Activated T-helper 17 cell treated with anti-CD3 and anti-CD28 coated beads, Interleukin-2, amount 50 U/mL, for 72 hours (primary cell): ENCODE measurements at regions not wholly inside any gene's neighbourhood (a gene's known extent, or its start where the extent isn't known, plus 50 kb on each side); places are given as distances from the start of the nearest gene placed in this dataset.

Source experiments
- ATAC-seq: fragments of 150-1000 bp; cut with Tn5 transposase; replicated peaks from 2 replicates; pipeline ENCODE4 v1.10.0; 2021; ENCODE audit warnings: mild to moderate bottlenecking, moderate library complexity
- H3K27ac Mint-ChIP-seq: one replicate; pipeline ENCODE4 v1.8.0; 2022; ENCODE audit warnings: mixed read lengths
- H3K27me3 Mint-ChIP-seq: one replicate; pipeline ENCODE4 v1.8.0; 2022; ENCODE audit warnings: mixed read lengths
- H3K36me3 Mint-ChIP-seq: one replicate; pipeline ENCODE4 v1.8.0; 2022; ENCODE audit warnings: low read depth, mild to moderate bottlenecking, mixed read lengths
- H3K4me1 Mint-ChIP-seq: one replicate; pipeline ENCODE4 v1.8.0; 2022; ENCODE audit warnings: mixed read lengths
- H3K4me3 Mint-ChIP-seq: one replicate; pipeline ENCODE4 v1.8.0; 2022; ENCODE audit warnings: mild to moderate bottlenecking, mixed read lengths
- H3K9me3 Mint-ChIP-seq: one replicate; pipeline ENCODE4 v1.8.0; 2022; ENCODE audit warnings: mixed read lengths

GRCh38 chr12:46509135-46509534 is 136.6 kb upstream of the SLC38A2 start:
- Mint-ChIP-seq H3K9me3 (peaks cover 30% of the 10 kb centered on the region), H3K27me3 (no peaks in the 10 kb centered on the region), H3K4me3 (no peak overlapping the region), H3K36me3 (no peaks in the 10 kb centered on the region), H3K27ac (no peak overlapping the region), H3K4me1 (peaks cover 13% of the 10 kb centered on the region)
- ATAC-seq, result no peak

GRCh38 chr12:46508651-46509050 is 136.1 kb upstream of the SLC38A2 start:
- ATAC-seq, result no peak
- Mint-ChIP-seq H3K4me1 (peaks cover 8% of the 10 kb centered on the region), H3K27me3 (no peaks in the 10 kb centered on the region), H3K36me3 (no peaks in the 10 kb centered on the region), H3K27ac (no peak overlapping the region), H3K4me3 (no peak overlapping the region), H3K9me3 (peaks cover 30% of the 10 kb centered on the region)

- no peak overlapping the region for H3K4me3 Mint-ChIP-seq
- H3K4me1 Mint-ChIP-seq, result peaks cover 3% of the 10 kb centered on the region
- no peaks in the 10 kb centered on the region for H3K36me3 Mint-ChIP-seq
- peaks cover 30% of the 10 kb centered on the region for H3K9me3 Mint-ChIP-seq
- ATAC-seq, result peak; percentile 71
- no peaks in the 10 kb centered on the region for H3K27me3 Mint-ChIP-seq
- no peak overlapping the region for H3K27ac Mint-ChIP-seq
These were observed 135.2 kb upstream of the SLC38A2 start for GRCh38 chr12:46507766-46508165.

- Mint-ChIP-seq H3K9me3 (peaks cover 30% of the 10 kb centered on the region), H3K27ac (no peak overlapping the region), H3K4me3 (no peak overlapping the region), H3K36me3 (no peaks in the 10 kb centered on the region), H3K27me3 (no peaks in the 10 kb centered on the region), H3K4me1 (peaks cover 3% of the 10 kb centered on the region)
- ATAC-seq, result no peak
These were observed 134.4 kb upstream of the SLC38A2 start for GRCh38 chr12:46506961-46507360.

GRCh38 chr12:46506198-46506597 is 133.6 kb upstream of the SLC38A2 start:
- no peak for ATAC-seq
- Mint-ChIP-seq H3K36me3 (no peaks in the 10 kb centered on the region), H3K9me3 (peaks cover 29% of the 10 kb centered on the region), H3K27ac (no peak overlapping the region), H3K4me1 (peaks cover 3% of the 10 kb centered on the region), H3K4me3 (no peak overlapping the region), H3K27me3 (no peaks in the 10 kb centered on the region)

GRCh38 chr12:46504494-46504893 is 131.9 kb upstream of the SLC38A2 start:
- peaks cover 18% of the 10 kb centered on the region for H3K9me3 Mint-ChIP-seq
- no peak overlapping the region for H3K4me3 Mint-ChIP-seq
- H3K27me3 Mint-ChIP-seq, result no peaks in the 10 kb centered on the region
- ATAC-seq, result no peak
- peaks cover 3% of the 10 kb centered on the region for H3K4me1 Mint-ChIP-seq
- H3K36me3 Mint-ChIP-seq, result no peaks in the 10 kb centered on the region
- H3K27ac Mint-ChIP-seq, result no peak overlapping the region

- peaks cover 18% of the 10 kb centered on the region for H3K9me3 Mint-ChIP-seq
- H3K36me3 Mint-ChIP-seq, result no peaks in the 10 kb centered on the region
- peaks cover 3% of the 10 kb centered on the region for H3K4me1 Mint-ChIP-seq
- no peak overlapping the region for H3K27ac Mint-ChIP-seq
- no peak for ATAC-seq
- no peaks in the 10 kb centered on the region for H3K27me3 Mint-ChIP-seq
- no peak overlapping the region for H3K4me3 Mint-ChIP-seq
These were observed 131.1 kb upstream of the SLC38A2 start for GRCh38 chr12:46503637-46504175.

- H3K4me3 Mint-ChIP-seq, result no peak overlapping the region
- H3K36me3 Mint-ChIP-seq, result no peaks in the 10 kb centered on the region
These were observed 128.1 kb upstream of the SLC38A2 start for GRCh38 chr12:46500673-46501072.

GRCh38 chr12:46499901-46500300 is 127.3 kb upstream of the SLC38A2 start:
- Mint-ChIP-seq H3K27me3 (no peaks in the 10 kb centered on the region), H3K4me1 (no peaks in the 10 kb centered on the region), H3K36me3 (no peaks in the 10 kb centered on the region), H3K27ac (no peak overlapping the region), H3K4me3 (no peak overlapping the region), H3K9me3 (peaks cover under 1% of the 10 kb centered on the region)
- ATAC-seq, result no peak

More at GRCh38 chr12:46500673-46501072, 128.1 kb upstream of the SLC38A2 start:
- Mint-ChIP-seq H3K27ac (no peak overlapping the region), H3K9me3 (peaks cover 5% of the 10 kb centered on the region), H3K27me3 (no peaks in the 10 kb centered on the region), H3K4me1 (no peaks in the 10 kb centered on the region)
- ATAC-seq, result no peak

GRCh38 chr12:46499226-46499625 is 126.7 kb upstream of the SLC38A2 start:
- Mint-ChIP-seq H3K9me3 (no peaks in the 10 kb centered on the region), H3K27me3 (no peaks in the 10 kb centered on the region), H3K36me3 (no peaks in the 10 kb centered on the region), H3K4me1 (no peaks in the 10 kb centered on the region), H3K4me3 (no peak overlapping the region), H3K27ac (no peak overlapping the region)
- no peak for ATAC-seq

- H3K27ac Mint-ChIP-seq, result no peak overlapping the region
- H3K9me3 Mint-ChIP-seq, result no peaks in the 10 kb centered on the region
- ATAC-seq, result no peak
- H3K4me3 Mint-ChIP-seq, result no peak overlapping the region
- H3K27me3 Mint-ChIP-seq, result no peaks in the 10 kb centered on the region
- no peaks in the 10 kb centered on the region for H3K36me3 Mint-ChIP-seq
- no peaks in the 10 kb centered on the region for H3K4me1 Mint-ChIP-seq
These were observed 125.2 kb upstream of the SLC38A2 start for GRCh38 chr12:46497739-46498138.

- Mint-ChIP-seq H3K9me3 (no peaks in the 10 kb centered on the region), H3K27ac (no peak overlapping the region), H3K4me1 (no peaks in the 10 kb centered on the region), H3K27me3 (no peaks in the 10 kb centered on the region), H3K36me3 (no peaks in the 10 kb centered on the region), H3K4me3 (no peak overlapping the region)
- ATAC-seq, result no peak
These were observed 121.9 kb upstream of the SLC38A2 start for GRCh38 chr12:46494424-46494823.

- Mint-ChIP-seq H3K36me3 (no peaks in the 10 kb centered on the region), H3K4me3 (no peak overlapping the region)
These were observed 121.2 kb upstream of the SLC38A2 start for GRCh38 chr12:46493834-46494181.

GRCh38 chr12:46493150-46493833 is 120.7 kb upstream of the SLC38A2 start:
- Mint-ChIP-seq H3K4me3 (no peak overlapping the region), H3K9me3 (no peaks in the 10 kb centered on the region), H3K27me3 (no peaks in the 10 kb centered on the region), H3K27ac (no peak overlapping the region), H3K4me1 (no peaks in the 10 kb centered on the region), H3K36me3 (no peaks in the 10 kb centered on the region)
- ATAC-seq, result no peak

More at GRCh38 chr12:46493834-46494181, 121.2 kb upstream of the SLC38A2 start:
- no peak for ATAC-seq
- Mint-ChIP-seq H3K27me3 (no peaks in the 10 kb centered on the region), H3K27ac (no peak overlapping the region), H3K4me1 (no peaks in the 10 kb centered on the region), H3K9me3 (no peaks in the 10 kb centered on the region)

GRCh38 chr12:46492471-46493085 is 120.0 kb upstream of the SLC38A2 start:
- no peak for ATAC-seq
- Mint-ChIP-seq H3K27me3 (no peaks in the 10 kb centered on the region), H3K36me3 (no peaks in the 10 kb centered on the region), H3K9me3 (no peaks in the 10 kb centered on the region), H3K4me1 (no peaks in the 10 kb centered on the region), H3K27ac (no peak overlapping the region), H3K4me3 (no peak overlapping the region)
